ENCODE measurements at regions not wholly inside any gene's neighbourhood (a gene's known extent, or its start where the extent isn't known, plus 50 kb on each side); places are given as distances from the start of the nearest gene placed in this dataset.

DNA sequence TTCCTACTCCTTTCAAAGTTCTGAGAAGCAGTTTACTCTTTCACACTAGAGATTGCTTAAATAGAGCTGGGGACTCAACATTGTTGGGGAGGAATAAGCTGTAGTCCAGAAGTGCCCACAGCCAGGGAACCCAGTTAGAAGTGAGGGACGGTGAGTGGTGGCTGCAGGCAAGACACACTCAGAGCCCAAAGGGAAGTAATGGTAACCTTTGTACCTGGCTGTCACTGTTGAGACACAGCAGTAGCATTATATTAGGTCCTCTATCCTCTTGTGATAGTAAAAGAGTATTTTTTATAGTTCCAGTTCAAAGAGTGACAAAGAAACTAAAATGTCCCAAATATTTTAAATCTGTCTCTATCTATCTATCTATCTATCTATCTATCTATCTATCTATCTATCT, 263.3 kb downstream of the TTC6 start:
- TF ChIP-seq, protein P1, sequence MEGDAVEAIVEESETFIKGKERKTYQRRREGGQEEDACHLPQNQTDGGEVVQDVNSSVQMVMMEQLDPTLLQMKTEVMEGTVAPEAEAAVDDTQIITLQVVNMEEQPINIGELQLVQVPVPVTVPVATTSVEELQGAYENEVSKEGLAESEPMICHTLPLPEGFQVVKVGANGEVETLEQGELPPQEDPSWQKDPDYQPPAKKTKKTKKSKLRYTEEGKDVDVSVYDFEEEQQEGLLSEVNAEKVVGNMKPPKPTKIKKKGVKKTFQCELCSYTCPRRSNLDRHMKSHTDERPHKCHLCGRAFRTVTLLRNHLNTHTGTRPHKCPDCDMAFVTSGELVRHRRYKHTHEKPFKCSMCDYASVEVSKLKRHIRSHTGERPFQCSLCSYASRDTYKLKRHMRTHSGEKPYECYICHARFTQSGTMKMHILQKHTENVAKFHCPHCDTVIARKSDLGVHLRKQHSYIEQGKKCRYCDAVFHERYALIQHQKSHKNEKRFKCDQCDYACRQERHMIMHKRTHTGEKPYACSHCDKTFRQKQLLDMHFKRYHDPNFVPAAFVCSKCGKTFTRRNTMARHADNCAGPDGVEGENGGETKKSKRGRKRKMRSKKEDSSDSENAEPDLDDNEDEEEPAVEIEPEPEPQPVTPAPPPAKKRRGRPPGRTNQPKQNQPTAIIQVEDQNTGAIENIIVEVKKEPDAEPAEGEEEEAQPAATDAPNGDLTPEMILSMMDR (IDR thresholded peaks at IDR 0.05; ENCODE audit: control insufficient read depth, insufficient read depth, low read depth, low read length, missing control alignments): no peak
- DNase-seq (ENCODE audit: low read depth): no peak
- no peak overlapping the region for H3K4me3 ChIP-seq (ENCODE audit: control insufficient read depth, low read depth, low read length)

DNA sequence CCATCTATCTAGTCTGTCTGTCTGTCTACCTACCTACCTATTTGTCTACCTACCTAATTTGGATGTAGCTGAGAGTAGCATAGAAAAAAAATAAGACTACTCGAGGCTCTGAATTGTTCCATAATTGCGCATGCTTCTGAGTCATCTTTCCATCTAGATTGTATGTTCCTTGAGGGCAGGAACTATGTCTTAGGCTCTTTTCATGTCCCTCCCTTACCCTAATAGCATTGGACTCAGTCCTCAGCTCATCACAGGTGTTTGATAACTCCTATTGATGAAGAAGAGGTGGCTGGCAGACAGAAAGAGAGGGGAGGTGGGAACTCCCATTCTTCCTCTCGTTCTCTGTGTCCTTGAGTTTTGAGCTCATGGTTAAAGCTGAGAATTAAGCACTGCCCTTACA, 263.7 kb downstream of the TTC6 start:
- no peak overlapping the region for H3K4me3 ChIP-seq (ENCODE audit: control insufficient read depth, low read depth, low read length)
- DNase-seq (ENCODE audit: low read depth): no peak
- TF ChIP-seq, protein P1 (IDR thresholded peaks at IDR 0.05; ENCODE audit: control insufficient read depth, insufficient read depth, low read depth, low read length, missing control alignments): no peak

DNA sequence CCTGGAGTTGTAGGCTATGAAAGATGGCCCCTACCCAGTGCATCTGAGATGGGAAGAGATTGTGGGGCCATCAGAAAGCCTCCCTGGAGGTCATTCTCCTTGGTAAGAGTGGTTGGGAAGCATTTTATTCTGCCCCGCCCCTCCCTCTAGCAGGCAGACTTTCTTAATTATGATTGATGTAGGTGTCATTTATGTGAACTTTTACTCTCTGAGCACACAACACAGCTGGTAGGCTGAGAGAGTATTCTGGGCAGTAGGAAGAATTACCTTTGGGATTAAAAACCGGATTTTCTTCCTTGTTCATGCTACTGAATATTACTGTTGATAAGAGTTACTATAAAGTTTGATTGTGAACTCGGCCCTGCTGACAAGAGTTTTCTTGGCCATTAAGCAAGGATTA, 266.8 kb downstream of the TTC6 start:
- TF ChIP-seq, protein P1 (IDR thresholded peaks at IDR 0.05; ENCODE audit: control insufficient read depth, insufficient read depth, low read depth, low read length, missing control alignments): no peak
- no peak overlapping the region for H3K4me3 ChIP-seq (ENCODE audit: control insufficient read depth, low read depth, low read length)
- no peak for DNase-seq (ENCODE audit: low read depth)

DNA sequence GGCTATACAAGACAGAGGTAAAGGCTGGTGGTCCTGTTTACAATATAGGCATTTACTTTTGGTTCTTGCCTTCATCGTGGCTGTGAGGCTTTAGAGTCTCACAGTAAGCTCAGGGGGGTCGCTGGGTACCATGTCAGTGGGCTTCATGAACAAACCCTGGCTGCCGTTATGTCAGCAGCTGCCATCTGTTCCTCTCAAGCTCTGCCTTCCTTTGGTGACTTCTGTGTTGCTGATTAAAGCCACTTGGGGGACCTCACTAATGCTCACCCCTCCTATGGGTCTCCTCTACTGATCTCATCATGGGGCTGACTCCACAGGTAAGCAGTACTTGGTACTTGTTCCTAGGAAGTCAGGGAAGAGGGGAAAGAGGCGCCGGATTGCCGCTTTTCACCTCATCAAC, 268.7 kb downstream of the TTC6 start:
- no peak overlapping the region for H3K4me3 ChIP-seq (ENCODE audit: control insufficient read depth, low read depth, low read length)
- TF ChIP-seq, protein P1 (IDR thresholded peaks at IDR 0.05; ENCODE audit: control insufficient read depth, insufficient read depth, low read depth, low read length, missing control alignments): no peak
- no peak for DNase-seq (ENCODE audit: low read depth)

DNA sequence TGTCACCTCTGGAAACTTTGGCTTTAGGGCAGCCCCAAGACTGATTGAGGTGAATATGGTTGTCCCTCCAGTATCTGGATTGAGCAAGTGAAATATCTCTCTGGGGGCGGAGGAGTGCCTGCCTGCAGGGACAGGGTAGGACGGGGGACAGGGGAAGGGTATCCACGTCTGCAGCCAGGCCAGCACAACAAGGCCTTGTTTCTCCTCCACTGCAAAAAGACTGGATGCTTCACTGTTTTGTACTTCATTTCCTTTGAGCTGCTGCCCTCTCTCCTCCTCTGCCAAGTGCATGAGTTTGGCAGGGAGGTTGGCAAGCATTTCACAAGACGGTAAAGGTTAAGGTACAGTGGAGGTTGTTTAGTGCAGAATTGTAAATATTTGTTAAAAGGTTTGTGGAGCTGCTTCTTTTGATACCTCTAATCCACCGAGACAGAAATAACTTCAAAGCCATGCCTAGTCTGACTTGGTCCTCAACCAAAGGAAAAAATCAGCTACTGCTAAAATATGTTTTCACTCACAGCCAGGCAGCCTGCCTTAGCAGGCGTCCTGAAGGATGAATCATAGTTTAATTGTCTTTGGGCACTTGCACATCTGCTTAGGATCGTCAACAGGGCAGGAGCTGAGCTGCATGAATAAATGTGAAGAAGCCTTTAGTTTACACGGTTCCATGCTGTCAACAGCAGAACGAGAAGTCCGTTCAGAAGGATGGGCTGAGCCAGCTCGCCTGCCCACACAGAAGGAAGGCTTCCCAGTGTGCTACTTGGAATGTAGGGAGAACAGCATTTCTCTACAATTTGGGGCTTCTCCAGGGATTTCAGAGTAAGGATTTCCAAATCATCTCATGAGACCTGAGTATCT, 269.7 kb downstream of the TTC6 start:
- peak; percentile 75 for DNase-seq (ENCODE audit: low read depth)
- no peak overlapping the region for H3K4me3 ChIP-seq (ENCODE audit: control insufficient read depth, low read depth, low read length)
- TF ChIP-seq, protein P1 (IDR thresholded peaks at IDR 0.05; ENCODE audit: control insufficient read depth, insufficient read depth, low read depth, low read length, missing control alignments): no peak

DNA sequence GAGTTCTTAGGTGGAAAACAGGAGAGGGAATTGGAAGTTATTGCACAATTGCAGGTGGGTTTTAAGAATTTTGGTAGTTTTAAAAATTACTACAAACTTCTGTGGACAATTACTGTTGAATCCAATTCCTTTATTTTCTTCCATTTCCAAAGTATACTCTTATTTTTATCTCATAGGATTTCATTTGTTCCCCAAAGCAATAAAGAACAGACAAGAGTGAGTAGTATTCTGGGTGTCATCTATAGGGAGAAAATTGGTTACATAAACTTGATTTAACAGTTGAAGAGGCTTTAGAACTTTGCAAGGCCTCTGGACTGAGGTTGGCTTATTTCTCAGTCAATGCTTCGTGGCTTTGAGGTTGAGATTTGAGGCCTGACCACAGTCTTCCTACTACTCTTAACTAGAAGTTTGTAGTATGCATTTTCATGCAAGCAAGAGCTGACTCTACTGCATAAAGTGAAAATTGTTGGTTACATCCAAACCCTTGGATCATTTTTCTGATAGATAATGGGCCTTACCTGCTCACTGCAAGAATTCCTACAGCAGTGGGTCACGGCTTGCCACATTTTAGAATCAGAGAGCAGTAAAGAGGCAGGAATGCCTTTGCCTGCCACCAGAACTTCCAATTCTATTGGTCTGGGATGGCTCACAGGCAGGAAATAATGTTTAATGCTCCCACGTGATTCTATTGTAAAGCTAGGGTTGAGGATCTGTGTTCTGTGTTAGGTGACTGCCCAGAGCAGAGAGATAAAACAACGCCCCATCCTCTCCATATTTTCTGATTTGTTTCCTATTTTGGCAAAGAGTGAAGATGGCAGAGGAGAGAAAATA, 270.5 kb downstream of the TTC6 start:
- H3K4me3 ChIP-seq (ENCODE audit: control insufficient read depth, low read depth, low read length): no peak overlapping the region
- TF ChIP-seq, protein P1 (IDR thresholded peaks at IDR 0.05; ENCODE audit: control insufficient read depth, insufficient read depth, low read depth, low read length, missing control alignments): no peak
- DNase-seq (ENCODE audit: low read depth): no peak
